Activated T-helper 1 cell treated with Interleukin-2 at 50 U/mL for 16 hours (primary cell): ENCODE measurements at regions not wholly inside any gene's neighbourhood (a gene's known extent, or its start where the extent isn't known, plus 50 kb on each side); places are given as distances from the start of the nearest gene placed in this dataset.
"Not testable (repeated sequence)": the region's sequence is repeated elsewhere in the genome, so short reads cannot be mapped to it uniquely, and the experiment has no call there.

Source experiments
- DNase-seq: peaks from one replicate; pipeline ENCODE4 v3.0.0-alpha.2; 2020; ENCODE audit warnings: low read depth

DNA sequence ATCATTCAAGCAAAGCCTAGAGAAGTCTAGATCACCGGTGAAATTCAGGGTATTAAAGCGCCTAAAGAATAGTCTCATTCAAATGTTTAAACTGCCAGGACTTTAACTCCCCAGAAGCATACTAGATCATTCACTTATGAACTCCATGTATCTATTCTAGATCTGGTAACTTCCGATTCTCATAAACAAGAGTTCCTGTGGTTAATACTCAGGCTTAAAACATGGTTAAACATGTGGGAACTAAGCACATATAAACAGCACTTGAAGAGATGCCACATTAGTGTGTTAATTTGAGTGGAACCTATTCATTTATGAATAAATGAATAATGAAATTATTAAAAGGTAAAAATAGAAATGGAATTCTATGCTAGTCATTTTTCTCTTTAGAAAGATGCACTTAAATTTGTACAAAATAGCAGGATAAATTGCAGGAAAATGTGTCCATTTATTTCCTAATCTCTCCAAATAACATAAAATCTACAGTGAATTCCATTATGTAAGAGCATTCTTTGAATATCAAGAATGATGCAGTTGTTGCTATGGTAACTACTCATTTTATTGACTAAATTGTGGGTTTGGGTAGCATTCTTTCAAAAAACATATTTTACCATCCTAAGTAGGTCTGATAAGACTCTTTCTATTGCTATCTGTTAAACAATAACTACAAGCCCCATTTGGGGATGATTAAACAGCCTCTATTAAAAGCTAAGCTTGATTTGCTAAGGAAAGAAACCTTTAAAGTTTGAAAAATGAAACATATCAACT is 147.6 kb upstream of the TMEM168 start:
- DNase-seq: no peak

DNA sequence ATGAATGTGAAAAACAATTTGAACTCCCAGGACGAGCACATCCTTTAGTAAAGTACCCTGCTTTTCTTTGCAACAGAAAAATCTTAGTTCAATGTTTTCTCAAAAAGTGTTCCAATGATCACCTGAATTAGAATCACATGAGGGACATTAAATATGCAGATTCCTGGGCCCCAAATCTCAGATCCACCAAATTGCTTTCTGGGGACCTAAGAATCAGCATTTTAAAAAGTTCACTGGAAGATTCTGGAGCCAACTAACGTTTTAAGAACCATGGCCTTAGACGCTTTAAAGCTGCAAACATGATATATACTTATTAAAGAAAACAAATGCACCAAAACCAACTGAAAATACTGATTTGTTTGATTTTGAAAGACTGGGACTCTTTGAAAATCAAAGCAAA is 143.4 kb upstream of the TMEM168 start:
- DNase-seq: no peak

DNA sequence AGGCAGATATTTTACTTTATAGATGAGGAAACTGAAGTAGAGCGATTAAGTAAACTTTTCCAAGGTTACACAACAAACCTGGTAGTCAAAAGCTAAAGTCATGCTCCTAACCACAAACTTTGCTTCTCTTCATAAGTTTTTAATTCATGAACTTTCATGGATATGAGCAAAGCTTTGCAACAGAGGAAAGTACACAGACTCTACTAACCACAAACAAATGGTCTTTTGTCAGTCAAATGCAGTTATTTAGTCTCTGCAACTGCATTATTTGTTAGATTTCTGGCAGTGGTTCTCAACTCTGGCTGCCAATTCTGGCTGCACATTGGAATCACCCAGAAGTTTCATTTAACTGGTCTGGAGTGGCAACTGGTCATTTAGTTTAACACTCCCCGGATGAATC is 140.6 kb upstream of the TMEM168 start:
- DNase-seq: no peak

DNA sequence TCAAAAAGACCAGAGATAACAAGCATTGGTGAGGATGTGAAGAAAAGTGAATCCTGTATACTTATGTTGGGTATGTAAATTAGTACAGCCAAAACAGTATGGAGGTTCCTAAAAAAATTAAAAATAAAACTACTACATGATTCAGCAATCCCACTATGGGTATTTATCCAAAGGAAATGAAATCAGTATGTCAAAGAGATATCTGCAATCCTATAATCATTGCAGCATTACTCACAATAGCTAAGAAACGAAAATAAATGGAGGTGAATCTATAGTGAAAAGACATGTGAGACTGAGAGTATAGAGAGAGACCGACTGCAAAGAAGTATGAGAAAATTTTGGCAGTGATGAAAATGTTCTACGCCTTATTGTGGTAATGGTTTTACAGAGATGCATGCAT is 139.2 kb upstream of the TMEM168 start:
- no peak for DNase-seq

DNA sequence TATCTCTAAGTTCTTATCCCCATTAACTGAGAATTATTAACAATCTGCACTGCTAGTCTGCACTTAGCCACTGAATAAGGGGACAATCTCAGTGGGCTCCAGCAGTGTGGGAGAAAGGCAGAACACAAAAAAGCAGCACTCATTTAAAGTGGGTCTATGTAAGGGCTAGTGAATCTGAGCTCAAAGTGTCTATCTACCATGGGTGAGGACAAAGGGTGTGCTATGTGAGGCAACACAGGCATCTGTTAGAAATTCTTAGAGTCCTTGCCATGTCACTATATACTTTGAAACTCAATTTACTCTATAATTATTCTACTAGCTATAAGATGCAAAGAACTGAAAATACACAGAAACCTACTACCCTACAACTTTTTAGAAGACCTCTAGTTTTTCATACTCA is 135.8 kb upstream of the TMEM168 start:
- DNase-seq: no peak

DNA sequence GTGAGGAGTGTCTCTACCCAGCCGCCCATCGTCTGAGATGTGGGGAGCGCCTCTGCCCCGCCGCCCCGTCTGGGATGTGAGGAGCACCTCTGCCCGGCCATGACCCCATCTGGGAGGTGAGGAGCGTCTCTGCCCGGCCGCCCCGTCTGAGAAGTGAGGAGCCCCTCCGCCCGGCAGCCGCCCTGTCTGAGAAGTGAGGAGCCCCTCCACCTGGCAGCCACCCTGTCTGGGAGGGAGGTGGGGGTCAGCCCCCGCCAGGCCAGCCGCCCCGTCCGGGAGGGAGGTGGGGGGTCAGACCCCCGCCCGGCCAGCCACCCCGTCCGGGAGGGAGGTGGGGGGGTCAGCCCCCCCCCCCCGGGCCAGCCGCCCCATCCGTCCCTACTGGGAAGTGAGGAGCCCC is 132.4 kb upstream of the TMEM168 start:
- not testable (repeated sequence) for DNase-seq

DNA sequence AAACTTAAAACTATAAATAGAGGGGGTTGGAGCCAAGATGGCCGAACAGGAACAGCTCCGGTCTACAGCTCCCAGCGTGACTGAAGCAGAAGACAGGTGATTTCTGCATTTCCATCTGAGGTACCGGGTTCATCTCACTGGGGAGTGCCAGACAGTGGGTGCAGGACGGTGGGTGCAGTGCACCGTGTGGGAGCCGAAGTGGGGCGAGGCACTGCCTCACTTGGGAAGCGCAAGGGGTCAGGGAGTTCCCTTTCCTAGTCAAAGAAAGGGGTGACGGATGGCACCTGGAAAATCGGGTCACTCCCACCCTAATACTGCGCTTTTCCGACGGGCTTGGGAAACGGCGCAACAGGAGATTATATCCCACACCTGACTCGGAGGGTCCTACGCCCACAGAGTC is 126.2 kb upstream of the TMEM168 start:
- not testable (repeated sequence) for DNase-seq

DNA sequence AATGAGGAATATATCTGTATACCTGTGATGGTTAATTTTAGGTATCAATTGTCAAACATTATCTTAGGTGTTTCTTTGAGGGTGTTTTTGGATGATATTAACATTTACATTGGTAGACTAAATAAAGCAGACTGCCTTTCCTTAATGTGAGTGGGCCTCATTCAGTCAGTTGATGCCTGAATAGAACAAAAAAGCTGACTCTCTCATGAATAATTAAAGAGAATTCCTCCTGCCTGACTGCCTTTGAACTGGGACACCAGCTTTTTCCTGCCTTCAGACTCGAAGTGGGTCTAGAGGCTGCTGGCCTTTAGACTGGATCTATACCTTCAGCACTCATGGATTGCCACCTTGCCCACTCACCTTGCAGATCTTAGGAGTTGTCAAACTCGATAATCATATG is 117.9 kb upstream of the TMEM168 start:
- no peak for DNase-seq

DNA sequence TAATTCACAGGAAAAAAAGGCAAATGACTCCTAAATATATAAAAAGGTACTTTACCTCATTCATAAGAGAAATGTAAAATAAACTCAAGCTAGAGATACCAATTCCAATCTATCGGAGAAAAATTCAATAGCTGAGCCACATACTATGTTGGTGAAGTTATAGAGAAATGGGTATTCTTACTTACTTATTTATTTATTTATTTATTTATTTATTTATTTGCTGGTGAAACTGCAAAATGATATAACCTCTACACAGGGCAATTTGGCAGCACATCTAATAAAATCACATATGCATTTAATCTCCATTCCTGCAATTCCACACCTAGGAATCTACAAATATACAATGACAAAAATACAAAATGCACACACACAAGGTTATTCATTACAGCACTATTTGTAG is 117.5 kb upstream of the TMEM168 start:
- no peak for DNase-seq

DNA sequence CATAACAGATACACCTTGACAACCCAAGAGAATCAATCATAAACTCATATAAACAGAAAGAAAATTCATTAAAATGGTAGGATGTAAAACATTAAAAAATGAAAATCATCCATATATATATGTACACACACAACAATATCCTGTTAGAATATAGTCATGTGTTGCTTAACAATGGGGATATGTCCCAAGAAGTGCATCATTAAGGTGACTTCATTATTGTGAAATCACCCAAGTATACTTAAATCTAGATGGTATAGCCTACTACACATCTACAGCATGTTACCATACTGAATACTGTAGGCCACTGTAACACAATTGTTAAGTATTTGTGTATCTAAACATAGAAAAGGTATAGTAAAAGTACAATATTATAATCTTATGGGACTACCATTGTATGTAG is 115.8 kb upstream of the TMEM168 start:
- no peak for DNase-seq

DNA sequence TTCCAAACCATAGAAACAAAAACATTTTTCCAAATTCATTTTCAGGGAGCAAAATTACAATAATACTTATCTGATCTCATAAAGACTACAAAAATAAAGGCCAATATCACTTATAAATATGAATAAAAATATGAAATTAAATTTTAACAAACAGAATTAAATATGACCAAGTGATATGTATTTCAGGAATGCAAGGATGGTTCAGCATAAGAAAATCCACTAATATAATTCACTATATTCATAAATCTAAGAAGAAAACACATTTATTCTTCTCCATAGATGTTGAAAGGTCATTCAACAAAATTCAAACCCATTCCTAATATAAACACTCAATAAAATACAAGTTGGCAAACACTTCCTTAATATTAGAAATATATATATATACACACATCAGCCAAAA is 115.2 kb upstream of the TMEM168 start:
- DNase-seq: no peak

DNA sequence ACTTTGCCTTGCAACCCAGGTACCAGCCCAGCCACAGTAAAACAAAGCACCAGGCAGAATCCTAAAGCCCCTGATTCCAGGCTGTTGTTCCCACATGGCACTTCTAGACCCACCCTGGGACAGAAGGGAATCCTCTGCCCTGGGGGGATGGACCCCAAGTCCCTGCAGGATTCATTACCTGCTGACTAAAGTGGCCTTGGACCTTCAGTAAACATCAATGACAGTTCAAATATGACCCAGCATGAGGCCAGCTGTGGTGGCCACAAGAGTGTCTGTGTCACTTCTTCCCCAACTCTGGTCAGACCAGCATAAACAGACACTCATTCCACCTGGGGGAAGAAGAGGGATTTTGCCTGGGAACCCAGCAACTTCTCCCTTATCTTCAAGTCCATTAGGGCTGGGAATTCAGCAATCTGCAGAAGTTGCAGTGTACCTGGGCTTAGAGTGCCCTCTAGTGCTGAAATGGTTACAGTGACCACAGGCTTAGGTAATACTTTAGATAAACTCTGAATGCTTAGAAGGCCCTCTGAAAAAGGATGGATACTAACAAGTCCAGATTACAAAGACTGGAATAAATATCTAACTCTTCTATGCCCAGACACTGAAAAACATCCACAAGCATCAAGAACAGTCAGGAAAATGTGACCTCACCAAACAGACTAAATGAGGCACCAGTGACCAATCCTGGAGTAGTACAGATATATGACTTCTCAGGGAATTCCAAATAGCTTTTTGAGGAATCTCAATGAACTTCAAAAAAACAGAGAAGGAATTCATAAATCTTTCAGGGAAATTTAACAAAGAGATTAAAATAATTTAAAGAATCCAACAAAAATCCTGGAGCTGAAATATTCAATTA is 108.5 kb upstream of the TMEM168 start:
- DNase-seq: no peak

DNA sequence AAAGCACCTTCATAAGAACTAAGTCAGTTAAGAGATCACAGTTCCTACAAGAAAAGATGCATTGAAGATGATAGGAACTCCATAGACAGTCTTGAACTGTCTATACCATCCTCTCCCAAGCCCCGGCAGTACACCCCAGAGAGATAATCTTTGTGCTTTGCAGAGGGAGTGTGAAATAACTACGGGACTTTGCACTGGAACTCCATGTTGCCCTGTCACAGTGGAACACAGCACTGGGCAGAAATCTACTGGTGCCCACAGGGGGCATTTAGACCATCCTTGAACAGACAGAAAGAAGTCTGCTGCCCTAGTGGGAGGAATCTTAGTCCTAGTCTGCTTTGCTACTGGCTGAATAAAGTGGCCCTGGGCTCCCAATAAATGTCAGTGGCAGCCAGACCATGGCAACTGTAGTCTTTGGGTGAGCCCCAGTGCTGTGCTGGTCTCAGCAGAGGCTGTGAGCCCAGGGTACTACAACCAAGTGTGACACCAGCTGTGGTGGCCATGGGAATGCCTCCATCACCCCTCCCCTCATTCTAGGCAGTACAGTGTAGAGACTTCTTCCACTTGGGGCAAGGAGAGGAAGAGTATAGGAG is 107.7 kb upstream of the TMEM168 start:
- DNase-seq: no peak

DNA sequence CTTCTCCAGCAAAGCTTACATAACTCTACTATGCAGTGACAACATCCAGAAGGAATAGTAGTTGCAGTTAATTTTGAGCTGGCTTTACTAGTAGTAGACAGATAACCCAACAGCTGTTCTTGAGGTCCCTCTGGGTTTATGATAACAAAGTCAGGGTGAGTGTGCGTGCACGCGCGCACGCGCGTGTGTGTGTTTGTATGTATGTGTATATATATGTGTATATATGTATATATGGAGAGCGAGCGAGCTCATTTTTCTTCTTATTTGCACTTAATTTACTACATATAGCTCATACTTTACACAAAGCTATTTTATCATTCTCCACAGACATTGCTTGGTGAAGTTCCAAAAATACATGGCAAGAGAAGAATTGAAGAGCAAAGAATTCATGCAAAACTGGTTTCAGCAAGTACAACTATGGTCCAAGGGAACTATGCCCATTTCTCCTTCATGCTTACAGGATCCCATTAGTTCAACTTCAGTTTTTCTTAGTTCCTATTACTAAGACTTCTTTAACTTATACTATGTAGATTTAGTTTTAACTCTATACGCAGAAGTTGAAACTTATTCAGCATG is 105.9 kb upstream of the TMEM168 start:
- no peak for DNase-seq

DNA sequence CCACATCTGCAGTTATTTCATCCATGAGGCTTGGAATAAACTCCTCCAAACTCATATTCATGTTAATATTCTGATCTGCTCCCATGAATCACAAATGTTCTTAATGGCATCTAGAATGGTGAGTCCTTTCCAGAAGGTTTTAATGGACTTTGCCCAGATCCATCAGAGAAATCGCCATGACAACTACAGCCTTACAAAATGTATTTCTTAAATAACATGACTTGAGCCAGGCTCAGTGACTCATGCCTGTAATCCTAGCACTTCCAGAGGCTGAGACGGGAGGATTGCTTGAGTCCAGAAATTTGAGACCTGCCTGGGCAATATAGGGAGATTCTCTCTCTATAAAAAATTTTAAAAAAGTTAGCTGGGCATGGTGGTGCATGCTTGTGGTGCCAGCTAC is 102.1 kb upstream of the TMEM168 start:
- DNase-seq: no peak

DNA sequence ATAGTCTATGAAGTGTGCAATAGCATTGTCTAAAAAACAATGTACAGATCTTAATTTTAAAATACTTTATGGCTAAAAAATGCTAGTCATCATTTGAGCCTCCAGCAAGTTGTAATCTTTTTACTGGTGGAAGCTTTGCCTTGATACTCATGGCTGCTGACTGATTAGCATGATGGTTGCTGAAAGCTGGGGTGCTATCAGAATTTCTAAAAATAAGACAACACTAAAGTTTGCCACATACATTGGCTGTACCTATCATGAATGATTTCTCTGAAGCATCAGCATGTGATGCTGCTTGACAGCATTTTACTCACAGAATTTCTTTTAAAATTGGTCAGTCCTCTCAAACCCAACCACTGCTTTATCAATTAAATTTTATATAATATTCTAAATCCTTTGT is 101.5 kb upstream of the TMEM168 start:
- no peak for DNase-seq

DNA sequence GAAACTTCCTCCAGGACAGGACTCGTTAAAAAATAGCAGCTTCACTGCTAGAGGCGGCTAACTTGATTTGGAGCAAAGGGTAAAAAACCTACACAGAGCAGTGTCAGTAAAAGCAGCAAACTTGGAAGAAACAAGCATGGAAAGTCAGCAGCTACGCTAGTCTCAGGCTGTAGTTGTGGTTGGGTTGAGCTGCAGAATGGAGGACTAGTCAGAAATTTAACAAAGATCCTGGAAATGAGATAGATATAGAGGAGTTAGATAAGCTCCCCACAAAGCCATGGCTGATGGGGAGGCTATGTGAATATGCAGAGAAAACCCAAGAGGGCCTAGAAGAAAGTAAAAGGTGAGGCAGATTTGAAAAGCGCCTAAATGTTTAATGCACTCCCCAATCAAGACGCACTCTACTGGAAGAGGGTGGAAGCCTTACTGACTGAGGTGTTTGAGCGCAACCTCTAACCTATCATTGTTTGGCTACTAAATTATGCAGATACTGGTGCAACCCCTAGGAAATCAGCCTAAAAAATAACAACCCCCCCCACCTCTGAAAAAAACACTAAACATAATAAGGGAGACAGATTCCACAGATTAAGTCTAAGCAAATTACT is 99.7 kb upstream of the TMEM168 start:
- DNase-seq: no peak

DNA sequence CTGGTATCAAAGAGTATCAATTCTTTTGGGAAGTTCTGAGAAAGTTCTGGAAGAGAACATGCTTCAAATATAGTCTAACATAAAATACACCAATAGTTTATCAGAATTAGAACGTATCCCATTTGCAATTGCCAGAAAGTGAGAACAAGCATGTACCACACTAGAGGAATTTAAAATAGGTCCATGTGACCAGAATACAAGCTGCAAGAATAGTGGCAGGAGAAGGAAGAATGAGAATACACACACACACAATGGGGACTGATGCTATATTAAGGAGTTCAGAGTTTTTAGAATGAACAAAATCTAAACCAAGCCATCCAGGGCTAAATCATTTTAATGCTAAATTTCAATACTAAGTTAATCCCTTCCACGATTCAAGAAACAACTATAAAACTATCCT is 99.1 kb upstream of the TMEM168 start:
- DNase-seq: no peak

DNA sequence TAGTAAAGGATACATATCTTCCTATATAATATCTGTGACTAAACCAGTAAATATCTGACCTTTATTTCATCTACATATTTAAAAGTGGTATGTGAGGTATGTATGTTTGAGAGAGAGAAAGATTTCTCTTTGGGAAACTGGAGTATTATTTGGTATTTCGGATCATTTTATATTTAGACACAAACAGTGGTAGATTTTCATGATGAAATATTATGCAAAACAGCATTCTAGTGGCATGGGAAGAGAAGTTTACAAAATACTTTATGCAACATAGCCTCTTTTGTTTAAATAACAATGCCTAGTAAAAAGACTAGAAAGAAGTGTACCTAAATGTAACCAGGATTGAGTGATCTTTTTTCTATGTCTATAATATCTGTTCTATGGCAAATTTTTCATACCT is 98.6 kb upstream of the TMEM168 start:
- DNase-seq: no peak

DNA sequence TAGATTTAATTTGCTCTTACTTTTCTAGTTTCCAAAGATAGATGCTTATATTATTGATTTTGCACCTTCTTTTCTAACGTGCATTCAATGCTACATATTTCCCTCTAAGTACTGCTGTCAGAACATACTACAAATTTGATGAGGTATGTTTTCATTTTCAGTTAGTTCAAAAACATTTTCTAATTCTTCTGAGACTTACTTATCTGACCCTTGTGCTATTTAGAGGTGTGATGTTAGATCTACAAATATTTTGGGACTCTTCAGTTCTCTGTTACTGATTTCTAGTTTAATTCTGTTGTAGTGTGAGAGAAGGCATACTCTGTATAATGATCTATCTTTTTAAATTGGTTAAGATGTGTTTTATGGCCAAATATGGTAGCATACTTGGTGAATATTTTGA is 97.8 kb upstream of the TMEM168 start:
- DNase-seq: no peak

DNA sequence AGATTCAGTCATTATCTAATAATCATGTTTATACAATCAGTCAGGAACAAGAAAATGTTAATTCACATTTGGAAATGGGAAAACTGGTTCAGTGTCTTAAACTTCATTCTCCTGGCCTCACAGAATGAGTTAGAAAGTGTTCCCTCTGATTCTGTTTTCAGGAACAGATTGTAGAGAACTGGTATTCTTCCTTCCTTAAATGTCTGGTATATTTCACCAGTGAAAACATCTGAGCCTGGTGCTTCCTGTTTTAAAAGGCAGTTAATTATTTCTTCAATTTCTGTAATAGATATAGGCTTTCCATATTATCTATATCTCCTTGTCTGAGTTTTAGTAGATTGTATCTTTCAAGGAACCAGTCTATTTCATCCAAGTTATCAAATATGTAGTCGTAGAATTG is 97.1 kb upstream of the TMEM168 start:
- no peak for DNase-seq

DNA sequence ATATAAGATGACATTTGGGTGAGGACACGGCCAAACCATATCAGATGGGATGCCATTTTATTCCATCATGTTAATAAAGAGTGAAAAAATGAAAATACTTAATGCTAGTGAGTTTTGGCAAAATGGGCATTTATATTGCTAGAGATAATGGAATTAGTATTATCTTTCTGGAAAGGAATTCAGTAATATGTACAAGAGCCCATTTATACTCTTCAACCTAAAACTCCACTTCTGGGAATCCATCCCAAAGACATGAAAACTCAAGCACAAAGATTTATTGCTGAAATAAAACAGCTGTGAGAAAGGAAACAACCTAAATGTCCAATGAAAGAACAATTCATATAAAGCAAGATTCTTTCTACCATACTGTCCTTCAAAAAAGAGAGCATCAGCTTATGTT is 96.0 kb upstream of the TMEM168 start:
- no peak for DNase-seq
